ENCODE measurements at regions not wholly inside any gene's neighbourhood (a gene's known extent, or its start where the extent isn't known, plus 50 kb on each side); places are given as distances from the start of the nearest gene placed in this dataset.

- TF ChIP-seq EZH2 (IDR thresholded peaks at IDR 0.05; ENCODE audit: borderline replicate concordance, low read depth, low read length, severe bottlenecking) (no peak), CTCF (IDR thresholded peaks at IDR 0.05; ENCODE audit: borderline replicate concordance, extremely low read depth, low read length, poor library complexity, severe bottlenecking) (no peak)
- no peak overlapping the region for H3K4me2 ChIP-seq (ENCODE audit: insufficient read depth, low read length)
- H3K79me2 ChIP-seq (ENCODE audit: insufficient read depth, low read length) = no peaks in the 10 kb centered on the region
- no peaks in the 10 kb centered on the region for H3K36me3 ChIP-seq (ENCODE audit: insufficient read depth, low read length)
- ATAC-seq (ENCODE audit: insufficient read depth, low read depth) = no peak
- H4K20me1 ChIP-seq (ENCODE audit: insufficient read depth, low read length) = no peaks in the 10 kb centered on the region
- H3K9me3 ChIP-seq (ENCODE audit: insufficient read depth, low read length, severe bottlenecking) = peaks cover 8% of the 10 kb centered on the region
- H2AFZ ChIP-seq (ENCODE audit: low read depth, low read length) = no peak overlapping the region
- H3K27me3 ChIP-seq (ENCODE audit: insufficient read depth, low read length, poor library complexity) = no peaks in the 10 kb centered on the region
- H3K27ac ChIP-seq (ENCODE audit: low read length) = no peak overlapping the region
- H3K4me3 ChIP-seq (ENCODE audit: low read depth in 1 of 2, low read length in 2 of 2) = no peak overlapping the region
- no peaks in the 10 kb centered on the region for H3K4me1 ChIP-seq (ENCODE audit: insufficient read depth, low read length)
- no peak for DNase-seq
- H3K9ac ChIP-seq (ENCODE audit: low read depth, low read length) = no peak overlapping the region
Measured at GRCh38 chr13:106326751-106327150, 208.7 kb downstream of the EFNB2 start.

DNA sequence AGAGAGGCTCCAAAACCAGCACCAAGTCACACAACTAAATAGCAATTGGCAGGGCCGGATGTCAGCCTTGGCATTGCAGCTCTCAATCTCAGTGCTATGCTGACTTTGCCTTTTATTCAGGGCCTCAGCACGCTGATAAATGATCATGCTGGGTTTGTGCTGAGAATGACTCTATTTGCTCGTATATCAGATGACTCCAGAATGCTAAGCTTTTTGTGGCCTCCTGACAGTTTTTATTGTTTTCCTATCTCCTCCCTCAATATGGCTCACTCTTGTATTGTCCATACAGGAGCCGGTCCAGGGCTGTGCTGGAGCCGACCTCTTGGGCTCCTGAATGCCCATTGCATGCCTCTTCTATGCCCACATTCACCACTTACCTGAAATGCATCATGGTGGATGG is 211.0 kb downstream of the EFNB2 start:
- ATAC-seq (ENCODE audit: insufficient read depth, low read depth) = no peak
- Histone ChIP-seq H3K4me1 (ENCODE audit: insufficient read depth, low read length) (no peaks in the 10 kb centered on the region), H3K36me3 (ENCODE audit: insufficient read depth, low read length) (no peaks in the 10 kb centered on the region), H2AFZ (ENCODE audit: low read depth, low read length) (no peak overlapping the region), H3K9me3 (ENCODE audit: insufficient read depth, low read length, severe bottlenecking) (peaks cover 8% of the 10 kb centered on the region), H4K20me1 (ENCODE audit: insufficient read depth, low read length) (no peaks in the 10 kb centered on the region), H3K79me2 (ENCODE audit: insufficient read depth, low read length) (no peaks in the 10 kb centered on the region), H3K4me3 (ENCODE audit: low read depth in 1 of 2, low read length in 2 of 2) (no peak overlapping the region), H3K9ac (ENCODE audit: low read depth, low read length) (no peak overlapping the region), H3K4me2 (ENCODE audit: insufficient read depth, low read length) (no peak overlapping the region), H3K27ac (ENCODE audit: low read length) (no peak overlapping the region), H3K27me3 (ENCODE audit: insufficient read depth, low read length, poor library complexity) (no peaks in the 10 kb centered on the region)
- TF ChIP-seq CTCF (IDR thresholded peaks at IDR 0.05; ENCODE audit: borderline replicate concordance, extremely low read depth, low read length, poor library complexity, severe bottlenecking) (no peak), EZH2 (IDR thresholded peaks at IDR 0.05; ENCODE audit: borderline replicate concordance, low read depth, low read length, severe bottlenecking) (no peak)
- DNase-seq = no peak

DNA sequence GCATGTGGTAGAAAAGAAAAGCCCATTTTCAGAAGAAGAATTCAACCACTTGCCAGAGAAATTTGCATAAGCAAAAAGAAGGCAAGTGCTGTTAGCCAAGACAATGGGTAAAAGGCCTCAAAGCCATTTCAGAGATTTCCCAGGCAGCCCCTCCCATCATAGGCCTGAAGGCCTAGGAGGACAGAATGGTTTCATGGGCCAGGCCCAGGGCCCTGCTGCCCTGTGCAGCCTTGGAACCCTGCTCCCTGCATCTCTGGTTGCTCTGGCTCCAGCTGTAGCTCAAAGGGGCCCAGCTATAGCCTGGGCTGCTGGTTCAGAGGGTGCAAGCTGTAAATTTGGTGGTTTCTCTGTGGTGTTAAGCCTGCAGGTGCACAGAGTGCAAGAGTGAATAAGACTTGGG is 212.8 kb downstream of the EFNB2 start:
- TF ChIP-seq CTCF (IDR thresholded peaks at IDR 0.05; ENCODE audit: borderline replicate concordance, extremely low read depth, low read length, poor library complexity, severe bottlenecking) (no peak), EZH2 (IDR thresholded peaks at IDR 0.05; ENCODE audit: borderline replicate concordance, low read depth, low read length, severe bottlenecking) (no peak)
- Histone ChIP-seq H3K27ac (ENCODE audit: low read length) (no peak overlapping the region), H3K4me1 (ENCODE audit: insufficient read depth, low read length) (no peaks in the 10 kb centered on the region), H4K20me1 (ENCODE audit: insufficient read depth, low read length) (no peaks in the 10 kb centered on the region), H3K9ac (ENCODE audit: low read depth, low read length) (no peak overlapping the region), H3K36me3 (ENCODE audit: insufficient read depth, low read length) (no peaks in the 10 kb centered on the region), H2AFZ (ENCODE audit: low read depth, low read length) (no peak overlapping the region), H3K4me2 (ENCODE audit: insufficient read depth, low read length) (no peak overlapping the region), H3K9me3 (ENCODE audit: insufficient read depth, low read length, severe bottlenecking) (peaks cover 8% of the 10 kb centered on the region), H3K27me3 (ENCODE audit: insufficient read depth, low read length, poor library complexity) (no peaks in the 10 kb centered on the region), H3K4me3 (ENCODE audit: low read depth in 1 of 2, low read length in 2 of 2) (no peak overlapping the region), H3K79me2 (ENCODE audit: insufficient read depth, low read length) (no peaks in the 10 kb centered on the region)
- ATAC-seq (ENCODE audit: insufficient read depth, low read depth) (no peak), DNase-seq (no peak)

DNA sequence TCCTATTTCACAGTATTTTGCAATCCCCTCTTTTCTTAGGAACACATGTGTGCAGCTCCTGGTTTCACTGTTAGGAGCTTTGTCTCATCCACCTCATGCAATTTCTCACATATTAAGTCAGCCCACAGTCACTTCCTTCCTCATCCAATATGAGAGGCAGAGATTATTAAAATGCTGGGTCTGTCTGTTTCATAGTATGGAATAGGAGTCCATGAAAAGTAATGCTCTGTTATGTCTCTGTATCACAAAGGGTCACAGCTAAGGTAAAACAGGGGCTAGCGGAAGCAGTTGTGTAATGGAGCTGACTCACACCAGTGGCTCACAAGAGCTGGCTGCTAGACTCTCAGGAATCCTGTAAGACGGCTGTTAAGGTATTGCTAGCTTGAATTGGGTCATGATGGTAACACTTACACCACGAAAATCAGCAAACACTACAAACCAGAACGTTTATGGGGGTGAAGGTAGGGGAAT is 216.5 kb downstream of the EFNB2 start:
- no peak overlapping the region for H3K9ac ChIP-seq (ENCODE audit: low read depth, low read length)
- no peaks in the 10 kb centered on the region for H4K20me1 ChIP-seq (ENCODE audit: insufficient read depth, low read length)
- H2AFZ ChIP-seq (ENCODE audit: low read depth, low read length) = no peak overlapping the region
- peaks cover 8% of the 10 kb centered on the region for H3K4me1 ChIP-seq (ENCODE audit: insufficient read depth, low read length)
- H3K79me2 ChIP-seq (ENCODE audit: insufficient read depth, low read length) = no peaks in the 10 kb centered on the region
- H3K36me3 ChIP-seq (ENCODE audit: insufficient read depth, low read length) = no peaks in the 10 kb centered on the region
- no peak overlapping the region for H3K27ac ChIP-seq (ENCODE audit: low read length)
- DNase-seq (no peak), ATAC-seq (ENCODE audit: insufficient read depth, low read depth) (no peak)
- TF ChIP-seq EZH2 (IDR thresholded peaks at IDR 0.05; ENCODE audit: borderline replicate concordance, low read depth, low read length, severe bottlenecking) (no peak), CTCF (IDR thresholded peaks at IDR 0.05; ENCODE audit: borderline replicate concordance, extremely low read depth, low read length, poor library complexity, severe bottlenecking) (no peak)
- H3K4me3 ChIP-seq (ENCODE audit: low read depth in 1 of 2, low read length in 2 of 2) = no peak overlapping the region
- H3K9me3 ChIP-seq (ENCODE audit: insufficient read depth, low read length, severe bottlenecking) = peaks cover 8% of the 10 kb centered on the region
- H3K27me3 ChIP-seq (ENCODE audit: insufficient read depth, low read length, poor library complexity) = no peaks in the 10 kb centered on the region
- H3K4me2 ChIP-seq (ENCODE audit: insufficient read depth, low read length) = no peak overlapping the region
